ENCODE measurements at regions not wholly inside any gene's neighbourhood (a gene's known extent, or its start where the extent isn't known, plus 50 kb on each side); places are given as distances from the start of the nearest gene placed in this dataset.

DNA sequence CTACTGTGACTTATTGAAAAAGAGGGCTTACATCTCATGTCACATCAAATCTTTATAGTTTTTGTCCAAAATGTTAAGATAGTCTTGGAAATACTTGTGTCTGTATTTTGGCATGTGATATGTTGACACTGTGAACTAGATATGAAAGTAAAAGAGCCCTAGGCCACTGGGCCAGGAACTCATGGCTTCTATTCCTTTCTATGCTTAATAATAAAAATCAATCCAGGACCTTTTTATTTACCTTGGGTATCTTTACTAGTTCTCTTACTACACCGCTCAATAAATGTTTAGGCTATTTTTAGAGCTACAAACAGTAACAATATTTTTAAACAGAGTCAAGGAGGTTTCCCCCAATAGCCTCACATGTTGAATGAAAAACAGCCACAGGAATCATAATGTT is 348.6 kb upstream of the SLC24A2 start:
- H3K27ac ChIP-seq = no peak overlapping the region
- no peak for TF ChIP-seq POLR2AphosphoS5 (IDR thresholded peaks at IDR 0.05)
- TF ChIP-seq, protein P1, sequence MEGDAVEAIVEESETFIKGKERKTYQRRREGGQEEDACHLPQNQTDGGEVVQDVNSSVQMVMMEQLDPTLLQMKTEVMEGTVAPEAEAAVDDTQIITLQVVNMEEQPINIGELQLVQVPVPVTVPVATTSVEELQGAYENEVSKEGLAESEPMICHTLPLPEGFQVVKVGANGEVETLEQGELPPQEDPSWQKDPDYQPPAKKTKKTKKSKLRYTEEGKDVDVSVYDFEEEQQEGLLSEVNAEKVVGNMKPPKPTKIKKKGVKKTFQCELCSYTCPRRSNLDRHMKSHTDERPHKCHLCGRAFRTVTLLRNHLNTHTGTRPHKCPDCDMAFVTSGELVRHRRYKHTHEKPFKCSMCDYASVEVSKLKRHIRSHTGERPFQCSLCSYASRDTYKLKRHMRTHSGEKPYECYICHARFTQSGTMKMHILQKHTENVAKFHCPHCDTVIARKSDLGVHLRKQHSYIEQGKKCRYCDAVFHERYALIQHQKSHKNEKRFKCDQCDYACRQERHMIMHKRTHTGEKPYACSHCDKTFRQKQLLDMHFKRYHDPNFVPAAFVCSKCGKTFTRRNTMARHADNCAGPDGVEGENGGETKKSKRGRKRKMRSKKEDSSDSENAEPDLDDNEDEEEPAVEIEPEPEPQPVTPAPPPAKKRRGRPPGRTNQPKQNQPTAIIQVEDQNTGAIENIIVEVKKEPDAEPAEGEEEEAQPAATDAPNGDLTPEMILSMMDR (IDR thresholded peaks at IDR 0.05 in 8 of 11, conservative IDR thresholded peaks at IDR 0.05 in 3 of 11) = no peak
- no peak for TF ChIP-seq POLR2A (IDR thresholded peaks at IDR 0.05)
- H3K36me3 ChIP-seq = no peaks in the 10 kb centered on the region
- intact Hi-C loops (cut with DNase I; ENCODE audit: low total_unique reads) = no loop called here
- H3K4me3 ChIP-seq = no peak overlapping the region
- WGBS, 5 donors = 82 to 100% (median 87%) methylated on average over 1 of the region's 1 CpG
- H3K27me3 ChIP-seq (replicated peaks in 1 of 7) = no peaks in the 10 kb centered on the region
- H3K4me1 ChIP-seq = no peaks in the 10 kb centered on the region
- H3K9me3 ChIP-seq = no peaks in the 10 kb centered on the region
- DNase-seq = no peak

DNA sequence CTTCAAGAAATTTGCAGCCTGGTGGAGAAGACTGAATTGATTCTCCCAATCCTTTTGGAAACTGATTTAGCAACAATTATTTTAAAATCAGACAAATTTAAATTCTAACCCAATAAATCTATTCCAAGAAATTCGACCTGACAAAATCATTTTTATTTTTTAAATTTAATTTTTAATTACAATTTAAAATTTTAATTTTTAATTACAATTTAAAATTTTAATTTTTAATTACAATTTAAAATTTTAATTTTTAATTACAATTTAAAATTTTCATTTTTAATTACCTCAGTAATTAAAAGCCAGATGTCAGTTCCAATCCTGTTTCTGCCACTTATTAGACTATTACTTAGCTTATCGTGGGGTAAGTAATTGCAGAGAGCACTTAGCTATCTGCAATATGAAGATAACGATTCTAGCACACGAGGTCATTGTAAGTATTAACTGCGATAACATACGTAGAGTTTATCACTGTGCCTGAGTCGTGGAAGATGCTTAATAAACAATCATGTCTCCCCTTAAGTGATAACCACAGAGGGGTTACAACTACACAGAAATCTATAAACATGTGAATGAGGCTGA is 346.4 kb upstream of the SLC24A2 start:
- WGBS, 5 donors = 81 to 88% (median 85%) methylated on average over 7 of the region's 7 CpGs
- no peaks in the 10 kb centered on the region for H3K36me3 ChIP-seq

GRCh38 chr9:20125727-20126126 is 336.9 kb upstream of the SLC24A2 start:
- no peaks in the 10 kb centered on the region for H3K27me3 ChIP-seq (replicated peaks in 1 of 7)
- no peaks in the 10 kb centered on the region for H3K9me3 ChIP-seq
- TF ChIP-seq, protein P1 (IDR thresholded peaks at IDR 0.05 in 8 of 11, conservative IDR thresholded peaks at IDR 0.05 in 3 of 11) = no peak
- no peak for TF ChIP-seq POLR2A (IDR thresholded peaks at IDR 0.05)
- no peak for TF ChIP-seq POLR2AphosphoS5 (IDR thresholded peaks at IDR 0.05)
- 30 to 70% (median 56%) methylated on average over 1 of the region's 1 CpG for WGBS, 5 donors
- intact Hi-C loops (cut with DNase I; ENCODE audit: low total_unique reads) = no loop called here
- DNase-seq = no peak
- no peaks in the 10 kb centered on the region for H3K36me3 ChIP-seq
- H3K27ac ChIP-seq = no peak overlapping the region
- H3K4me3 ChIP-seq = no peak overlapping the region
- H3K4me1 ChIP-seq = no peaks in the 10 kb centered on the region

More for the DNA sequence above, 346.4 kb upstream of the SLC24A2 start:
- no peaks in the 10 kb centered on the region for H3K9me3 ChIP-seq
- no peak for DNase-seq
- no peak overlapping the region for H3K4me3 ChIP-seq
- H3K27me3 ChIP-seq (replicated peaks in 1 of 7) = no peaks in the 10 kb centered on the region
- no peaks in the 10 kb centered on the region for H3K4me1 ChIP-seq
- TF ChIP-seq POLR2AphosphoS5 (IDR thresholded peaks at IDR 0.05) (no peak), POLR2A (IDR thresholded peaks at IDR 0.05) (no peak)
- TF ChIP-seq, protein P1 (IDR thresholded peaks at IDR 0.05 in 8 of 11, conservative IDR thresholded peaks at IDR 0.05 in 3 of 11) = no peak
- H3K27ac ChIP-seq = no peak overlapping the region
- intact Hi-C loops (cut with DNase I; ENCODE audit: low total_unique reads) = no loop called here

DNA sequence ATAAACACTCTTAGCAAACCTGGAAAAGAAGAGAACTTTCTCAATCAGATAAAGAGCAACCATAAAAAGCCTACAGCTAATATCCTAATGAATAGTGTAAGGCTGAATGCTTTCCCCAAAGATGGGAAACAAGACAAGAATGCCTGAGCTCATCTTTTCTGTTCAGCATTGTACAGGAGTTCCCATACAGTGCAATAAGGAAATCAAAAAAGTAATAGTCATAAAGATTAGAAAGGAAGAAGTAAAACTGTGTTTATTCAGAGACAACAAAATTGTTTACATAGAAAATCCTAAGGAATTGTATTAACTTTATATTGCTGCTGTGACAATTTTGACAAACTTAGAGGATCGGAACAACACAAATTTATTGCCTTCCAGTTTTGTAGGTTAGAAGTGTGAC is 330.7 kb upstream of the SLC24A2 start:
- no peak for DNase-seq
- intact Hi-C loops (cut with DNase I; ENCODE audit: low total_unique reads) = no loop called here
- TF ChIP-seq, protein P1 (IDR thresholded peaks at IDR 0.05 in 8 of 11, conservative IDR thresholded peaks at IDR 0.05 in 3 of 11) = no peak
- H3K27ac ChIP-seq = no peak overlapping the region
- WGBS, 5 donors = 93 to 100% (median 97%) methylated on average over 1 of the region's 1 CpG
- H3K4me1 ChIP-seq = no peaks in the 10 kb centered on the region
- no peaks in the 10 kb centered on the region for H3K36me3 ChIP-seq
- H3K9me3 ChIP-seq = peaks cover 0 to 14% (median 10%) of the 10 kb centered on the region in 8 donors
- H3K27me3 ChIP-seq (replicated peaks in 1 of 7) = no peaks in the 10 kb centered on the region
- no peak overlapping the region for H3K4me3 ChIP-seq

Measured in spleen (tissue), 11 donors.